Neural progenitor cell (in vitro differentiated cells): ENCODE measurements at regions not wholly inside any gene's neighbourhood (a gene's known extent, or its start where the extent isn't known, plus 50 kb on each side); places are given as distances from the start of the nearest gene placed in this dataset.

Experiments used
- DNase-seq: peaks from one replicate; pipeline ENCODE4 v3.0.0-alpha.2; 2016; ENCODE audit warnings: low spot score
- H2AFZ ChIP-seq: fragments of 200-600 bp; sonication (generic); replicated peaks from 2 replicates; pipeline ENCODE4 v1.6.1; 2016; ENCODE audit warnings: antibody characterized with exemption
- H3F3A ChIP-seq: fragments of 200-600 bp; sonication (generic); 2 replicates; pipeline ENCODE4 v1.6.1; 2016; ENCODE audit warnings: antibody characterized with exemption, low read depth
- H3K27ac ChIP-seq: fragments of 200-600 bp; sonication (generic); 2 replicates; pipeline ENCODE4 v1.5.1; 2016; ENCODE audit warnings: mild to moderate bottlenecking
- H3K27me3 ChIP-seq: fragments of 200-600 bp; sonication (generic); 2 replicates; pipeline ENCODE4 v1.6.1; 2016; ENCODE audit warnings: mild to moderate bottlenecking, moderate library complexity
- H3K36me3 ChIP-seq: fragments of 200-600 bp; sonication (generic); 2 replicates; pipeline ENCODE4 v1.5.1; 2016
- H3K4me1 ChIP-seq: fragments of 200-600 bp; sonication (generic); 2 replicates; pipeline ENCODE4 v1.6.1; 2016; ENCODE audit warnings: mixed run types
- H3K4me2 ChIP-seq: fragments of 200-600 bp; sonication (generic); 2 replicates; pipeline ENCODE4 v1.6.1; 2016
- H3K4me3 ChIP-seq: fragments of 200-600 bp; sonication (generic); 2 replicates; pipeline ENCODE4 v1.5.1; 2016
- H3K79me2 ChIP-seq: fragments of 200-600 bp; sonication (generic); 2 replicates; pipeline ENCODE4 v1.6.1; 2016; ENCODE audit warnings: low read depth
- H3K9ac ChIP-seq: fragments of 200-600 bp; sonication (generic); 2 replicates; pipeline ENCODE4 v1.6.1; 2016
- H3K9me3 ChIP-seq: fragments of 200-600 bp; sonication (generic); 2 replicates; pipeline ENCODE4 v1.5.1; 2016; ENCODE audit warnings: low read depth
- H4K20me1 ChIP-seq: fragments of 200-600 bp; sonication (generic); 2 replicates; pipeline ENCODE4 v1.6.1; 2016; ENCODE audit warnings: low read depth
- H3K27ac Mint-ChIP-seq: 3 replicates; pipeline ENCODE4 v1.8.0; 2021; ENCODE audit warnings: mixed read lengths
- H3K27me3 Mint-ChIP-seq: 2 replicates; pipeline ENCODE4 v1.8.0; 2022; ENCODE audit warnings: low read depth, mild to moderate bottlenecking, inconsistent platforms, moderate library complexity, mixed read lengths; ENCODE audit not compliant: insufficient read depth
- H3K36me3 Mint-ChIP-seq: 3 replicates; pipeline ENCODE4 v1.8.0; 2021; ENCODE audit warnings: mixed read lengths
- H3K4me1 Mint-ChIP-seq: 3 replicates; pipeline ENCODE4 v1.8.0; 2021; ENCODE audit warnings: mixed read lengths
- H3K4me3 Mint-ChIP-seq: 3 replicates; pipeline ENCODE4 v1.8.0; 2021; ENCODE audit warnings: mild to moderate bottlenecking, moderate library complexity, mixed read lengths
- H3K9me3 Mint-ChIP-seq: 3 replicates; pipeline ENCODE4 v1.8.0; 2020; ENCODE audit warnings: mixed read lengths
- EZH2 ChIP-seq: fragments of 200-600 bp; sonication (generic); IDR thresholded peaks from 2 replicates; pipeline ENCODE4 v1.6.1; 2017; ENCODE audit warnings: antibody characterized with exemption, mild to moderate bottlenecking, moderate library complexity
- EZH2phosphoT487 ChIP-seq: fragments of 200-600 bp; sonication (generic); IDR thresholded peaks from 2 replicates; pipeline ENCODE4 v1.6.1; 2017; ENCODE audit warnings: antibody characterized with exemption
- TF ChIP-seq, protein P1 (sequence below): fragments of 200-600 bp; sonication (generic); IDR thresholded peaks from 2 replicates; pipeline ENCODE4 v1.5.1; 2017; ENCODE audit warnings: antibody characterized with exemption, mild to moderate bottlenecking

DNA sequence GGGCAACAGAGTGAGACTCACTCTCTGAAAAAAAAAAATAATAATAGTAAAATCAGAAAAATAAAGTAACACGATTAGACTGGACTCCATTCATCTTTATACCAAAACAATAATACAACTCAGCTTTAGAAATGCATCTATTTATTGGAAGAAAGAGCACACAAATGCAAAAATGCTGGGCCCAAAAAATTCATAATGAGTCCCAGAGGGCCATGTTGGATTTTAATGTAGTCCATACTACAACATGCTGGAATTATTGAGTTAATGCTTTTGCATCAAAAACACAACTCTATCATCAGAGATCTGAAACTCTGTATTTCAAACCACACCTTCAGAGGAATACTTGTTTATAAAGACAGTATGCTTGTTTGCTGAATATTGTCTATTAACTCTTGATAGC is 1614.7 kb downstream of the STIM2 start:
- H3K9me3 ChIP-seq, result no peaks in the 10 kb centered on the region
- Mint-ChIP-seq H3K4me3 (no peak overlapping the region), H3K4me1 (peaks cover 20% of the 10 kb centered on the region)

DNA sequence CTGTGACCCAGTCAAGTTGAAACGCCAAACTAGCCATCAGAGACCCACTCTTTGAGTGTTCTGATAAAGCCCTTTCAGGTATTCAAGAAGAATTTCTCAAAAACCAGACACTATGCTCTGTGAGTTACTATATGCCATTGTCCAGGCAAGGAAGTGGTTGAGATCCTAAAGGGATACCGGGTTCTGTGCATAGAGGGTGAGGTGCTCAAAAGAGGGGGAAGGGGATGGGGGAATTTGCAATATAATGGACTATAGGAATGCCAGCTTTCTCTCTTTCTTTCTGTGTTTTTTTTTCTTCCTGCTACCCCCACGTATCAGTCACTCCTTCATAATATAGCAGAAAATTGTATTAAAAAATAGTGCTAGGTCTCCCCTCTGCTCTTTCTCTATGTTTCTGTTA is 1619.0 kb downstream of the STIM2 start:
- Histone ChIP-seq H3K27ac (no peak overlapping the region), H2AFZ (no peak overlapping the region), H3K9me3 (no peaks in the 10 kb centered on the region), H4K20me1 (no peaks in the 10 kb centered on the region), H3K36me3 (no peaks in the 10 kb centered on the region), H3K79me2 (no peaks in the 10 kb centered on the region), H3K27me3 (no peaks in the 10 kb centered on the region), H3K4me1 (peaks cover 11% of the 10 kb centered on the region), H3F3A (no peaks in the 10 kb centered on the region), H3K9ac (no peak overlapping the region), H3K4me3 (no peak overlapping the region), H3K4me2 (no peak overlapping the region)
- H3K9me3 Mint-ChIP-seq, result no peaks in the 10 kb centered on the region
- no peak for DNase-seq
- H3K36me3 Mint-ChIP-seq, result no peaks in the 10 kb centered on the region
- no peaks in the 10 kb centered on the region for H3K27me3 Mint-ChIP-seq
- H3K27ac Mint-ChIP-seq, result no peak overlapping the region
- TF ChIP-seq EZH2phosphoT487 (no peak), EZH2 (no peak)
- TF ChIP-seq, protein P1, sequence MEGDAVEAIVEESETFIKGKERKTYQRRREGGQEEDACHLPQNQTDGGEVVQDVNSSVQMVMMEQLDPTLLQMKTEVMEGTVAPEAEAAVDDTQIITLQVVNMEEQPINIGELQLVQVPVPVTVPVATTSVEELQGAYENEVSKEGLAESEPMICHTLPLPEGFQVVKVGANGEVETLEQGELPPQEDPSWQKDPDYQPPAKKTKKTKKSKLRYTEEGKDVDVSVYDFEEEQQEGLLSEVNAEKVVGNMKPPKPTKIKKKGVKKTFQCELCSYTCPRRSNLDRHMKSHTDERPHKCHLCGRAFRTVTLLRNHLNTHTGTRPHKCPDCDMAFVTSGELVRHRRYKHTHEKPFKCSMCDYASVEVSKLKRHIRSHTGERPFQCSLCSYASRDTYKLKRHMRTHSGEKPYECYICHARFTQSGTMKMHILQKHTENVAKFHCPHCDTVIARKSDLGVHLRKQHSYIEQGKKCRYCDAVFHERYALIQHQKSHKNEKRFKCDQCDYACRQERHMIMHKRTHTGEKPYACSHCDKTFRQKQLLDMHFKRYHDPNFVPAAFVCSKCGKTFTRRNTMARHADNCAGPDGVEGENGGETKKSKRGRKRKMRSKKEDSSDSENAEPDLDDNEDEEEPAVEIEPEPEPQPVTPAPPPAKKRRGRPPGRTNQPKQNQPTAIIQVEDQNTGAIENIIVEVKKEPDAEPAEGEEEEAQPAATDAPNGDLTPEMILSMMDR, result no peak
- no peak overlapping the region for H3K4me3 Mint-ChIP-seq
- peaks cover 21% of the 10 kb centered on the region for H3K4me1 Mint-ChIP-seq

More for the DNA sequence above, 1614.7 kb downstream of the STIM2 start:
- no peak overlapping the region for H3K27ac Mint-ChIP-seq
- H3K27me3 ChIP-seq, result no peaks in the 10 kb centered on the region
- no peaks in the 10 kb centered on the region for H3F3A ChIP-seq
- no peaks in the 10 kb centered on the region for H3K79me2 ChIP-seq
- no peak overlapping the region for H3K27ac ChIP-seq
- no peak for DNase-seq
- H3K4me2 ChIP-seq, result no peak overlapping the region
- H3K4me3 ChIP-seq, result no peak overlapping the region
- H3K27me3 Mint-ChIP-seq, result no peaks in the 10 kb centered on the region
- H3K36me3 Mint-ChIP-seq, result no peaks in the 10 kb centered on the region
- no peak overlapping the region for H2AFZ ChIP-seq
- H3K4me1 ChIP-seq, result peaks cover 6% of the 10 kb centered on the region
- no peaks in the 10 kb centered on the region for H3K9me3 Mint-ChIP-seq
- TF ChIP-seq, protein P1, result no peak
- no peak overlapping the region for H3K9ac ChIP-seq
- no peaks in the 10 kb centered on the region for H4K20me1 ChIP-seq
- no peaks in the 10 kb centered on the region for H3K36me3 ChIP-seq

DNA sequence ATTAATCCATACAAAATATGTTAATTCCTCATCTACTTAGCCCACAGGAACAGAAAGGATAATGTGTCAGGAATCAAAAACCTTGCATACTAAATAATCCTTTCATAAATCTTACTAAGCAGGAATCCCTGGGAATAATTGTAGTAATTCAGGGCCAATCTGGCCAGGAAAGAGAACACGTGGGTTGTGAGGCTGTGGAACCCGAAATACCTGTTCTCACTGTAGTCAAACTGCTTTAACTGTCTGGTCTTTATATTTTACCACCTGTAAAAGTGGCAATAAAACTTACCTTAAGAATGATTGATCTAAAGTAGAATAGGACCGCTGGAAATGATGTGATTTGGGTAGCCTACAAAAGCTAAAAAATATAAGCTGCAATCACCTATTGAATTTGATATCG is 1620.9 kb downstream of the STIM2 start:
- no peak for DNase-seq
- Histone ChIP-seq H3K79me2 (no peaks in the 10 kb centered on the region), H3K27ac (no peak overlapping the region), H3K4me2 (no peak overlapping the region), H3F3A (no peaks in the 10 kb centered on the region), H3K36me3 (no peaks in the 10 kb centered on the region), H3K4me3 (no peak overlapping the region), H3K4me1 (peaks cover 11% of the 10 kb centered on the region), H4K20me1 (no peaks in the 10 kb centered on the region), H3K27me3 (no peaks in the 10 kb centered on the region), H3K9me3 (no peaks in the 10 kb centered on the region), H3K9ac (no peak overlapping the region), H2AFZ (no peak overlapping the region)
- TF ChIP-seq EZH2, result no peak
- no peak for TF ChIP-seq EZH2phosphoT487
- TF ChIP-seq, protein P1, result no peak
- Mint-ChIP-seq H3K4me3 (no peak overlapping the region), H3K27me3 (no peaks in the 10 kb centered on the region), H3K27ac (no peak overlapping the region), H3K4me1 (peaks cover 11% of the 10 kb centered on the region), H3K36me3 (no peaks in the 10 kb centered on the region), H3K9me3 (no peaks in the 10 kb centered on the region)
